AG04450 (cell line): ENCODE measurements at regions not wholly inside any gene's neighbourhood (a gene's known extent, or its start where the extent isn't known, plus 50 kb on each side); places are given as distances from the start of the nearest gene placed in this dataset.

ENCODE experiments used
- CTCF ChIA-PET: fragments of 300-600, 350-600 bp; formaldehyde crosslinking; extraction: SDS; loops from one replicate; lab custom pipeline; 2022; ENCODE audit warnings: antibody characterized with exemption, inconsistent platforms; lab: Charles Lee
- POLR2A ChIA-PET: fragments of 350-600 bp; formaldehyde crosslinking; extraction: SDS; loops from one replicate; lab custom pipeline; 2021; ENCODE audit warnings: antibody characterized with exemption, inconsistent platforms; lab: Yijun Ruan, JAX
- DNase-seq: peaks from one replicate; pipeline ENCODE4 v3.0.0-alpha.2; 2011; ENCODE audit warnings: low read depth, low spot score
- H3K27ac ChIP-seq: one replicate; pipeline ENCODE4 v1.5.1; 2012; ENCODE audit warnings: low read depth, low read length, control low read depth
- H3K27me3 ChIP-seq: one replicate; pipeline ENCODE4 v1.6.0; 2012; ENCODE audit warnings: low read length; ENCODE audit not compliant: control insufficient read depth, insufficient read depth
- H3K4me3 ChIP-seq: 2 replicates; pipeline ENCODE4 v1.5.1; 2011; ENCODE audit warnings: mild to moderate bottlenecking, low read depth, low read length, control low read depth
- H3K9me3 ChIP-seq: 2 replicates; pipeline ENCODE4 v1.5.1; 2012; ENCODE audit warnings: low read length; ENCODE audit not compliant: control insufficient read depth, insufficient read depth
- CTCF ChIP-seq: IDR thresholded peaks from 2 replicates; pipeline ENCODE4 v1.5.1; 2011; ENCODE audit warnings: low read depth, low read length, control low read depth, inconsistent platforms

- POLR2A ChIA-PET: no interaction called here
- TF ChIP-seq CTCF: no peak
- no peak for DNase-seq
- CTCF ChIA-PET: no interaction called here
- Histone ChIP-seq H3K4me3 (no peak overlapping the region), H3K27ac (no peak overlapping the region), H3K27me3 (no peaks in the 10 kb centered on the region), H3K9me3 (no peaks in the 10 kb centered on the region)
Observed at GRCh38 chr15:46344915-46345314, 710.1 kb downstream of the SQOR start.

- POLR2A ChIA-PET: no interaction called here
- TF ChIP-seq CTCF: no peak
- Histone ChIP-seq H3K27ac (no peak overlapping the region), H3K4me3 (no peak overlapping the region), H3K27me3 (no peaks in the 10 kb centered on the region), H3K9me3 (no peaks in the 10 kb centered on the region; the same call in 1 of the 2 replicates)
- CTCF ChIA-PET: no interaction called here
- no peak for DNase-seq
Observed at GRCh38 chr15:46354443-46354842, 719.6 kb downstream of the SQOR start.

GRCh38 chr15:46365572-46365971, 730.7 kb downstream of the SQOR start:
- CTCF ChIA-PET: no interaction called here

GRCh38 chr15:46366360-46367007, 731.7 kb downstream of the SQOR start:
- DNase-seq: no peak
- TF ChIP-seq CTCF: no peak
- CTCF ChIA-PET: no interaction called here
- POLR2A ChIA-PET: no interaction called here
- Histone ChIP-seq H3K27me3 (no peaks in the 10 kb centered on the region), H3K27ac (no peak overlapping the region), H3K4me3 (no peak overlapping the region), H3K9me3 (no peaks in the 10 kb centered on the region)

More at GRCh38 chr15:46365572-46365971, 730.7 kb downstream of the SQOR start:
- DNase-seq: no peak
- TF ChIP-seq CTCF: no peak
- Histone ChIP-seq H3K4me3 (no peak overlapping the region), H3K27me3 (no peaks in the 10 kb centered on the region), H3K27ac (no peak overlapping the region), H3K9me3 (no peaks in the 10 kb centered on the region)
- POLR2A ChIA-PET: no interaction called here

GRCh38 chr15:46383978-46384377, 749.1 kb downstream of the SQOR start:
- CTCF ChIA-PET: no interaction called here
- Histone ChIP-seq H3K27me3 (no peaks in the 10 kb centered on the region), H3K27ac (no peak overlapping the region), H3K4me3 (no peak overlapping the region), H3K9me3 (no peaks in the 10 kb centered on the region)
- no peak for TF ChIP-seq CTCF
- DNase-seq: no peak
- POLR2A ChIA-PET: no interaction called here
